ENCODE measurements at regions not wholly inside any gene's neighbourhood (a gene's known extent, or its start where the extent isn't known, plus 50 kb on each side); places are given as distances from the start of the nearest gene placed in this dataset.

DNA sequence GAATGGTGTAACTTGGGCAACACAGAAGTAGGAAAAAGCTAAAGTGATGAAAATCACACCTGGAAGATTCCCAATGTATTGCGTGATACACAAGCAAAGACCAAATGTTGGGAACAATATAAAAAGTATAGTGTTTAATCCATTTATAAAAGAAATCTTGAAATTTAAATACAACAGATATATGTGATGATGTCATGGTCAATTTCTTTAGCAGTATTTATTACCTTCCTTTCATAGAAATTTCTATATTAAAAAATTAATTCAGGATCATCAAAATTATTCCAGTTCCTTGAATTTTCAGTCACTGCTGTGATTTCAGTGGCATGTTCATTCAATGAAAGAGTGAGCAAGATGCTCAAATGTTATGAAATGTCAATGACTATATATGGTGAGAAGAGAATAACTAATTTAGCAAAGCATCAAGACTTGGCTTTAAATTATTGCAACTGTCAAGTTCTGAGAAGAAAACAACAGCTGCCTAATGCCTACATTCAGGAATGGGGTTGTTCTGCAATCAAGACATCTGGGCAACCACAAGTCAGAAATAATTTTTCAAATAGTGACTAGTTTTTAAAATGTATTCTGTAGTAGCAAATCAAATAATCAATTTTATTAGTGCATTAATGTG is 308.8 kb downstream of the SEMA3D start:
- no peak for TF ChIP-seq POLR2A (IDR thresholded peaks at IDR 0.05)
- TF ChIP-seq, protein P1, sequence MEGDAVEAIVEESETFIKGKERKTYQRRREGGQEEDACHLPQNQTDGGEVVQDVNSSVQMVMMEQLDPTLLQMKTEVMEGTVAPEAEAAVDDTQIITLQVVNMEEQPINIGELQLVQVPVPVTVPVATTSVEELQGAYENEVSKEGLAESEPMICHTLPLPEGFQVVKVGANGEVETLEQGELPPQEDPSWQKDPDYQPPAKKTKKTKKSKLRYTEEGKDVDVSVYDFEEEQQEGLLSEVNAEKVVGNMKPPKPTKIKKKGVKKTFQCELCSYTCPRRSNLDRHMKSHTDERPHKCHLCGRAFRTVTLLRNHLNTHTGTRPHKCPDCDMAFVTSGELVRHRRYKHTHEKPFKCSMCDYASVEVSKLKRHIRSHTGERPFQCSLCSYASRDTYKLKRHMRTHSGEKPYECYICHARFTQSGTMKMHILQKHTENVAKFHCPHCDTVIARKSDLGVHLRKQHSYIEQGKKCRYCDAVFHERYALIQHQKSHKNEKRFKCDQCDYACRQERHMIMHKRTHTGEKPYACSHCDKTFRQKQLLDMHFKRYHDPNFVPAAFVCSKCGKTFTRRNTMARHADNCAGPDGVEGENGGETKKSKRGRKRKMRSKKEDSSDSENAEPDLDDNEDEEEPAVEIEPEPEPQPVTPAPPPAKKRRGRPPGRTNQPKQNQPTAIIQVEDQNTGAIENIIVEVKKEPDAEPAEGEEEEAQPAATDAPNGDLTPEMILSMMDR (IDR thresholded peaks at IDR 0.05): no peak
- no peak for TF ChIP-seq EP300 (IDR thresholded peaks at IDR 0.05)

Data from ovary (tissue), 3 donors.